ENCODE measurements at regions not wholly inside any gene's neighbourhood (a gene's known extent, or its start where the extent isn't known, plus 50 kb on each side); places are given as distances from the start of the nearest gene placed in this dataset.

DNA sequence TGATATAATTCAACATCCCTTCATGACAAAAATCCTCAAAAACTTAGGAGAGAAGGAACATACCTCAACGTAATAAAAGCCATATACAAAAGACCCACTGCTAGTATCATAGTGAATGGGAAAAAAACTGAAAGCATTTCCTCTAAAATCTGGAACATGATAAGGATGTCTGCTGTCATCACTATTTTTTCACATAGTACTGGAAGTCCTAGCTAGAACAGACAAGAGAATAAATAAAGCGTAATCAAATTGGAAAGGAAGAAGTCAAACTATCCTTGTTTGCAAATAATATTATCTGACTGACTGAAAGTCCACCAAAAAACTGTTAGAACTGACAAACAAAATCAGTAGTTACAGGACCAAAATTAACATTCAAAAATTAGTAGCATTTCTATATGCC is 985.4 kb upstream of the AGA start (continued):
- TF ChIP-seq, protein P1, sequence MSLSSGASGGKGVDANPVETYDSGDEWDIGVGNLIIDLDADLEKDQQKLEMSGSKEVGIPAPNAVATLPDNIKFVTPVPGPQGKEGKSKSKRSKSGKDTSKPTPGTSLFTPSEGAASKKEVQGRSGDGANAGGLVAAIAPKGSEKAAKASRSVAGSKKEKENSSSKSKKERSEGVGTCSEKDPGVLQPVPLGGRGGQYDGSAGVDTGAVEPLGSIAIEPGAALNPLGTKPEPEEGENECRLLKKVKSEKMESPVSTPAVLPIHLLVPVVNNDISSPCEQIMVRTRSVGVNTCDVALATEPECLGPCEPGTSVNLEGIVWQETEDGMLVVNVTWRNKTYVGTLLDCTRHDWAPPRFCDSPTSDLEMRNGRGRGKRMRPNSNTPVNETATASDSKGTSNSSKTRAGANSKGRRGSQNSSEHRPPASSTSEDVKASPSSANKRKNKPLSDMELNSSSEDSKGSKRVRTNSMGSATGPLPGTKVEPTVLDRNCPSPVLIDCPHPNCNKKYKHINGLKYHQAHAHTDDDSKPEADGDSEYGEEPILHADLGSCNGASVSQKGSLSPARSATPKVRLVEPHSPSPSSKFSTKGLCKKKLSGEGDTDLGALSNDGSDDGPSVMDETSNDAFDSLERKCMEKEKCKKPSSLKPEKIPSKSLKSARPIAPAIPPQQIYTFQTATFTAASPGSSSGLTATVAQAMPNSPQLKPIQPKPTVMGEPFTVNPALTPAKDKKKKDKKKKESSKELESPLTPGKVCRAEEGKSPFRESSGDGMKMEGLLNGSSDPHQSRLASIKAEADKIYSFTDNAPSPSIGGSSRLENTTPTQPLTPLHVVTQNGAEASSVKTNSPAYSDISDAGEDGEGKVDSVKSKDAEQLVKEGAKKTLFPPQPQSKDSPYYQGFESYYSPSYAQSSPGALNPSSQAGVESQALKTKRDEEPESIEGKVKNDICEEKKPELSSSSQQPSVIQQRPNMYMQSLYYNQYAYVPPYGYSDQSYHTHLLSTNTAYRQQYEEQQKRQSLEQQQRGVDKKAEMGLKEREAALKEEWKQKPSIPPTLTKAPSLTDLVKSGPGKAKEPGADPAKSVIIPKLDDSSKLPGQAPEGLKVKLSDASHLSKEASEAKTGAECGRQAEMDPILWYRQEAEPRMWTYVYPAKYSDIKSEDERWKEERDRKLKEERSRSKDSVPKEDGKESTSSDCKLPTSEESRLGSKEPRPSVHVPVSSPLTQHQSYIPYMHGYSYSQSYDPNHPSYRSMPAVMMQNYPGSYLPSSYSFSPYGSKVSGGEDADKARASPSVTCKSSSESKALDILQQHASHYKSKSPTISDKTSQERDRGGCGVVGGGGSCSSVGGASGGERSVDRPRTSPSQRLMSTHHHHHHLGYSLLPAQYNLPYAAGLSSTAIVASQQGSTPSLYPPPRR (CRISPR knock-in tag; IDR thresholded peaks at IDR 0.05; ENCODE audit: borderline replicate concordance), result no peak
- TF ChIP-seq, protein P2, sequence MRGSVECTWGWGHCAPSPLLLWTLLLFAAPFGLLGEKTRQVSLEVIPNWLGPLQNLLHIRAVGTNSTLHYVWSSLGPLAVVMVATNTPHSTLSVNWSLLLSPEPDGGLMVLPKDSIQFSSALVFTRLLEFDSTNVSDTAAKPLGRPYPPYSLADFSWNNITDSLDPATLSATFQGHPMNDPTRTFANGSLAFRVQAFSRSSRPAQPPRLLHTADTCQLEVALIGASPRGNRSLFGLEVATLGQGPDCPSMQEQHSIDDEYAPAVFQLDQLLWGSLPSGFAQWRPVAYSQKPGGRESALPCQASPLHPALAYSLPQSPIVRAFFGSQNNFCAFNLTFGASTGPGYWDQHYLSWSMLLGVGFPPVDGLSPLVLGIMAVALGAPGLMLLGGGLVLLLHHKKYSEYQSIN (CRISPR knock-in tag; IDR thresholded peaks at IDR 0.05; ENCODE audit: borderline replicate concordance), result no peak
- no peak for TF ChIP-seq ZNF747 (CRISPR knock-in tag; IDR thresholded peaks at IDR 0.05; ENCODE audit: borderline replicate concordance)
- no peak for TF ChIP-seq TAF15 (IDR thresholded peaks at IDR 0.05; ENCODE audit: low read depth, low read length, poor library complexity, severe bottlenecking)
- no peak for TF ChIP-seq ZNF749 (CRISPR knock-in tag; IDR thresholded peaks at IDR 0.05; ENCODE audit: borderline replicate concordance)
- TF ChIP-seq, protein P3, sequence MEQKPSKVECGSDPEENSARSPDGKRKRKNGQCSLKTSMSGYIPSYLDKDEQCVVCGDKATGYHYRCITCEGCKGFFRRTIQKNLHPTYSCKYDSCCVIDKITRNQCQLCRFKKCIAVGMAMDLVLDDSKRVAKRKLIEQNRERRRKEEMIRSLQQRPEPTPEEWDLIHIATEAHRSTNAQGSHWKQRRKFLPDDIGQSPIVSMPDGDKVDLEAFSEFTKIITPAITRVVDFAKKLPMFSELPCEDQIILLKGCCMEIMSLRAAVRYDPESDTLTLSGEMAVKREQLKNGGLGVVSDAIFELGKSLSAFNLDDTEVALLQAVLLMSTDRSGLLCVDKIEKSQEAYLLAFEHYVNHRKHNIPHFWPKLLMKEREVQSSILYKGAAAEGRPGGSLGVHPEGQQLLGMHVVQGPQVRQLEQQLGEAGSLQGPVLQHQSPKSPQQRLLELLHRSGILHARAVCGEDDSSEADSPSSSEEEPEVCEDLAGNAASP (CRISPR knock-in tag; IDR thresholded peaks at IDR 0.05; ENCODE audit: borderline replicate concordance), result no peak
- no peak for TF ChIP-seq SPEN (CRISPR knock-in tag; IDR thresholded peaks at IDR 0.05; ENCODE audit: low read depth)

Measured in HepG2 (cell line).